Prostate gland (tissue), 2 donors: ENCODE measurements at regions not wholly inside any gene's neighbourhood (a gene's known extent, or its start where the extent isn't known, plus 50 kb on each side); places are given as distances from the start of the nearest gene placed in this dataset.
"Not testable (repeated sequence)": the region's sequence is repeated elsewhere in the genome, so short reads cannot be mapped to it uniquely, and the experiment has no call there.

Experiments
- DNase-seq: peaks from one replicate; pipeline ENCODE4 v3.0.0-alpha.2; 2019; ENCODE audit warnings: low spot score
- H3K27ac ChIP-seq, 2 donors: fragments of 200-600 bp; sonication (generic); 2 replicates each; pipeline ENCODE4 v1.5.1; 2017 to 2019
- H3K27me3 ChIP-seq: fragments of 200-600 bp; sonication (generic); replicated peaks from 2 replicates; pipeline ENCODE4 v1.5.1; 2019; ENCODE audit not compliant: insufficient read depth
- H3K36me3 ChIP-seq, 2 donors: fragments of 200-600 bp; sonication (generic); 1 replicate in 1 of 2; 2 replicates in 1 of 2; pipeline versions ENCODE4 v1.5.1 to v1.8.1; 2017 to 2019
- H3K4me1 ChIP-seq: fragments of 200-600 bp; sonication (generic); replicated peaks from 2 replicates; pipeline ENCODE4 v1.5.1; 2019
- H3K4me3 ChIP-seq, 2 donors: fragments of 200-600 bp; sonication (generic); 2 replicates each; pipeline ENCODE4 v1.5.1; 2017 to 2019
- H3K9me3 ChIP-seq: fragments of 200-600 bp; sonication (generic); 2 replicates; pipeline ENCODE4 v1.5.1; 2017
- POLR2A ChIP-seq: fragments of 450-650 bp; IDR thresholded peaks from one replicate; pipeline ENCODE4 v1.6.1; 2016; ENCODE audit warnings: antibody characterized with exemption, mild to moderate bottlenecking
- POLR2AphosphoS5 ChIP-seq: sonication (generic); formaldehyde crosslinking; IDR thresholded peaks from one replicate; pipeline ENCODE4 v1.6.1; 2017; ENCODE audit warnings: antibody characterized with exemption
- WGBS: methylation state at CpG from one replicate; pipeline ENCODE4 v1.1.5; 2018; 5-methylcytosine and 5-hydroxymethylcytosine counted together
- intact Hi-C: fragments of 100-400 bp; cut with DNase I; formaldehyde crosslinking; loops from one replicate; pipeline ENCODE4 v1.14.2; 2022
- TF ChIP-seq, protein P1 (sequence below), 4 experiments: fragments of 200-600 bp in 2 of 4; fragments of 450-650 bp in 2 of 4; sonication (generic) in 2 of 4; IDR thresholded peaks; 1 replicate in 3 of 4; 2 replicates in 1 of 4; pipeline ENCODE4 v1.5.1; 2016 to 2019; ENCODE audit warnings: antibody characterized with exemption in 4 of 4, mild to moderate bottlenecking in 2 of 4, moderate library complexity in 2 of 4

DNA sequence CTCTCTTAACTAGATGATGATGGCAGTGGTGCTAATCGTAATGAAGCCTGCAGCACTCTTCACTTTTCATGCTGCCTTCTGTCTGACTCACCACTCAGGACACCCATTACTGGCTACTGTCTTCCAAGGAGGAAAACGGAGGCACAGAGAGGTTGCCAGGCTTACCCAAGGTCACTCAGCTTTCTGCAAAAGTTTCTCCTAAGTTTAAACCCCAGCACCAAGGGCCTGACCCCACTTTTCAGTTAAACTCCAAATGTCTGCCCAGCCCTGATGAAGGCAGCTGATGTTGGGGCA, 78.1 kb upstream of the RUNX3 start:
- intact Hi-C loops: no loop called here
- Histone ChIP-seq H3K4me3 (no peak overlapping the region), H3K36me3 (no peaks in the 10 kb centered on the region), H3K27ac (no peak overlapping the region), H3K9me3 (no peaks in the 10 kb centered on the region), H3K4me1 (no peaks in the 10 kb centered on the region), H3K27me3 (no peaks in the 10 kb centered on the region)
- TF ChIP-seq, protein P1, sequence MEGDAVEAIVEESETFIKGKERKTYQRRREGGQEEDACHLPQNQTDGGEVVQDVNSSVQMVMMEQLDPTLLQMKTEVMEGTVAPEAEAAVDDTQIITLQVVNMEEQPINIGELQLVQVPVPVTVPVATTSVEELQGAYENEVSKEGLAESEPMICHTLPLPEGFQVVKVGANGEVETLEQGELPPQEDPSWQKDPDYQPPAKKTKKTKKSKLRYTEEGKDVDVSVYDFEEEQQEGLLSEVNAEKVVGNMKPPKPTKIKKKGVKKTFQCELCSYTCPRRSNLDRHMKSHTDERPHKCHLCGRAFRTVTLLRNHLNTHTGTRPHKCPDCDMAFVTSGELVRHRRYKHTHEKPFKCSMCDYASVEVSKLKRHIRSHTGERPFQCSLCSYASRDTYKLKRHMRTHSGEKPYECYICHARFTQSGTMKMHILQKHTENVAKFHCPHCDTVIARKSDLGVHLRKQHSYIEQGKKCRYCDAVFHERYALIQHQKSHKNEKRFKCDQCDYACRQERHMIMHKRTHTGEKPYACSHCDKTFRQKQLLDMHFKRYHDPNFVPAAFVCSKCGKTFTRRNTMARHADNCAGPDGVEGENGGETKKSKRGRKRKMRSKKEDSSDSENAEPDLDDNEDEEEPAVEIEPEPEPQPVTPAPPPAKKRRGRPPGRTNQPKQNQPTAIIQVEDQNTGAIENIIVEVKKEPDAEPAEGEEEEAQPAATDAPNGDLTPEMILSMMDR (IDR thresholded peaks at IDR 0.05): no peak
- no peak for TF ChIP-seq POLR2AphosphoS5
- 83% methylated on average over 2 of the region's 2 CpGs for WGBS
- no peak for DNase-seq

- H3K4me1 ChIP-seq, H3K27ac ChIP-seq, H3K36me3 ChIP-seq, intact Hi-C loops, H3K9me3 ChIP-seq, H3K27me3 ChIP-seq, DNase-seq, H3K4me3 ChIP-seq: not testable (repeated sequence)
- 66% methylated on average over 18 of the region's 18 CpGs for WGBS
Observed at GRCh38 chr1:25007390-25008191, 77.5 kb upstream of the RUNX3 start.

DNA sequence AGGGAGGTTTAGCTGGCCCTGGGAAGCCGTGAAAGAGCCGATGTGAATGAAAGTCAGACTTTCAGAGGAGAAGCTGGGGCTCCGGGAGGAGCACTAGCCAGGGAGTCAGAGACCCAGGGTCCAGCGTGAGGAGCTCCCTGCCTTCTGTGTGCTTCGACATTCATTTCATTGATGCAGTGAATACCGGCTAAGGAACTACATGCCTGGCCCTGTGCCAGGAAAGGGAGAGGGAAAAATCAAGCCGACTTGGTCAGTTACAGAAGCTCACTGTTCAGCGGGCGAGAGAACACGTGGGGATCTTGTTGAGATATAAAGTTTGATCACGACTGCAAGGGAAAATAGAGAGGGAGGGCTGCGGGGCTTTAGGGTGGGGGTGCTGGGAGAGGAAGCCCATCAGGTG, 76.7 kb upstream of the RUNX3 start:
- TF ChIP-seq POLR2A (no peak), POLR2AphosphoS5 (no peak)
- TF ChIP-seq, protein P1 (IDR thresholded peaks at IDR 0.05): no peak
- H3K4me1 ChIP-seq: no peaks in the 10 kb centered on the region
- WGBS: 13% methylated on average over 12 of the region's 12 CpGs
- no peak overlapping the region for H3K27ac ChIP-seq
- intact Hi-C loops: no loop called here
- no peak overlapping the region for H3K4me3 ChIP-seq
- no peaks in the 10 kb centered on the region for H3K27me3 ChIP-seq
- no peaks in the 10 kb centered on the region for H3K36me3 ChIP-seq
- H3K9me3 ChIP-seq: no peaks in the 10 kb centered on the region
- peak; percentile 12 for DNase-seq

DNA sequence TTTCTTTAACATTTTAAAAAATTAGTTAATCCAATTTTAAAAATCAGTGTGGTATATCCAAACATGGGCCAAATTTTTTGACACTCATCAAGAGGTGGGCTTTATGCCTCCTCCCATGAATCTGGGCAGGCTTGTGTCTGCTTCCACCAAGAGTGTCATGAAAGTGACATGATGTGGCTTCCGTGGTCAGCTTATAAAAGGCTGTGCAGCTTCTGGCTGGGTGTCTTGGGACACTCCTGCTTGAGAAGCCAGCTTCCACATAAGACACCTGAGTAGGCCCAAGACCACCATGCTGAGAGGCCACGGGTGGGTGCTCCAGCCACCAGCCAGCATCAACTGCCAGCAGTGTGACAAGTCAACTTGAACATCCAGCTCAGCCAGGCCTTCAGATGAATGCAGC, 74.3 kb upstream of the RUNX3 start:
- no peaks in the 10 kb centered on the region for H3K4me1 ChIP-seq
- no peaks in the 10 kb centered on the region for H3K36me3 ChIP-seq
- TF ChIP-seq POLR2A: no peak
- no peak for TF ChIP-seq POLR2AphosphoS5
- TF ChIP-seq, protein P1 (IDR thresholded peaks at IDR 0.05): no peak
- WGBS: 83% methylated on average over 2 of the region's 2 CpGs
- no peaks in the 10 kb centered on the region for H3K27me3 ChIP-seq
- no peak for DNase-seq
- no peaks in the 10 kb centered on the region for H3K9me3 ChIP-seq
- H3K4me3 ChIP-seq: no peak overlapping the region
- intact Hi-C loops: no loop called here
- no peak overlapping the region for H3K27ac ChIP-seq

DNA sequence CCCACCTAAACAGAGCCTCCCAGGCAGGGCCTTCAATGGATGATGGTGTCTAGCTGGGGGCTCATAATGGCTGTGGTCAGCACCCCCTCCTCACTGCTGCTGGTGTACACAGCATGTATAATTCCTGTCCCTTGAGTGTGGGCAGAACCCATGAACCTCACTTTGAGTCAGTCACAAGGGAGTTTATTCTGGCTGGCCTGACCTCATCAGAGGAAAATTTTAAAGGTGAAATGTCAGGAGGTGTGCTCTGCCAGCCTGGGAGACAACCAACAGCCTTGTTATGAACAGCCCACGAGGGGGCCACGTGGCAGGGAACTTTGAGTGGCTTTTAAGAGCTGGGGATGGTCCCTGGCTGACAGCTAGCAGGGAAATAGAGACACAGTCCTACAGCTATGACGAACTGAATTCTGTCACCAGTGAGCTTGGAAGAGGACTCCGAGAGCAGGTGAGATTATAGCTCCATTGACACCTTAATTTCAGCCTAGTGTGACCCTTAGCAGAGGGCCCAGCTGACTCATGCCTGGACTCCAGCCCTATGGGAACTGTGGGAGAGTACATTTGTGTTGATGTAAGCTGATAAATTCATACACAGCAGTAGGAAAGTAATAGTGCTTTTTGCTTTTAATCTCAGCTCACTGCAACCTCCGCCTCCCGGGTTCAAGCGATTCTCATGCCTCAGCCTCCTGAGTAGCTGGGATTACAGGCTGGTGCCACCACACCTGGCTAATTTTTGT, 73.5 kb upstream of the RUNX3 start:
- intact Hi-C loops: no loop called here
- WGBS: 89% methylated on average over 7 of the region's 7 CpGs
- no peak for TF ChIP-seq POLR2AphosphoS5
- no peak for TF ChIP-seq POLR2A
- TF ChIP-seq, protein P1 (IDR thresholded peaks at IDR 0.05): no peak
- H3K4me3 ChIP-seq: no peak overlapping the region
- no peaks in the 10 kb centered on the region for H3K9me3 ChIP-seq
- no peaks in the 10 kb centered on the region for H3K4me1 ChIP-seq
- no peaks in the 10 kb centered on the region for H3K36me3 ChIP-seq
- H3K27ac ChIP-seq: no peak overlapping the region
- no peaks in the 10 kb centered on the region for H3K27me3 ChIP-seq
- DNase-seq: no peak
